BJ (cell line): ENCODE measurements at regions not wholly inside any gene's neighbourhood (a gene's known extent, or its start where the extent isn't known, plus 50 kb on each side); places are given as distances from the start of the nearest gene placed in this dataset.

ENCODE experiments used
- CTCF ChIA-PET: fragments of 350-600 bp; formaldehyde crosslinking; extraction: SDS; loops from one replicate; lab custom pipeline; 2021; ENCODE audit warnings: antibody characterized with exemption, inconsistent platforms; lab: Yijun Ruan, JAX
- POLR2A ChIA-PET: fragments of 300-600 bp; sonication (Branson Sonifier 250); formaldehyde crosslinking; extraction: SDS; loops from one replicate; lab custom pipeline; 2021; ENCODE audit warnings: antibody characterized with exemption; lab: Charles Lee
- DNase-seq: peaks from one replicate; pipeline ENCODE4 v3.0.0-alpha.2; 2011; ENCODE audit warnings: low read depth
- H3K27me3 ChIP-seq: 2 replicates; pipeline ENCODE4 v1.6.0; 2011; ENCODE audit warnings: low read length; ENCODE audit not compliant: control insufficient read depth, insufficient read depth
- H3K36me3 ChIP-seq: 2 replicates; pipeline ENCODE4 v1.5.1; 2011; ENCODE audit warnings: low read length; ENCODE audit not compliant: control insufficient read depth, insufficient read depth
- H3K4me3 ChIP-seq: 2 replicates; pipeline ENCODE4 v1.5.1; 2011; ENCODE audit warnings: low read depth, mild to moderate bottlenecking, control low read depth, low read length
- TF ChIP-seq, protein P1 (sequence below): IDR thresholded peaks from 2 replicates; pipeline ENCODE4 v1.5.1; 2011; ENCODE audit warnings: low read depth, mild to moderate bottlenecking, control low read depth, inconsistent platforms, low read length, moderate library complexity; ENCODE audit not compliant: insufficient read depth

- ChIA-PET POLR2A (no interaction called here), CTCF (no interaction called here)
- no peak for DNase-seq
- no peaks in the 10 kb centered on the region for H3K27me3 ChIP-seq
- H3K36me3 ChIP-seq = no peaks in the 10 kb centered on the region
- TF ChIP-seq, protein P1, sequence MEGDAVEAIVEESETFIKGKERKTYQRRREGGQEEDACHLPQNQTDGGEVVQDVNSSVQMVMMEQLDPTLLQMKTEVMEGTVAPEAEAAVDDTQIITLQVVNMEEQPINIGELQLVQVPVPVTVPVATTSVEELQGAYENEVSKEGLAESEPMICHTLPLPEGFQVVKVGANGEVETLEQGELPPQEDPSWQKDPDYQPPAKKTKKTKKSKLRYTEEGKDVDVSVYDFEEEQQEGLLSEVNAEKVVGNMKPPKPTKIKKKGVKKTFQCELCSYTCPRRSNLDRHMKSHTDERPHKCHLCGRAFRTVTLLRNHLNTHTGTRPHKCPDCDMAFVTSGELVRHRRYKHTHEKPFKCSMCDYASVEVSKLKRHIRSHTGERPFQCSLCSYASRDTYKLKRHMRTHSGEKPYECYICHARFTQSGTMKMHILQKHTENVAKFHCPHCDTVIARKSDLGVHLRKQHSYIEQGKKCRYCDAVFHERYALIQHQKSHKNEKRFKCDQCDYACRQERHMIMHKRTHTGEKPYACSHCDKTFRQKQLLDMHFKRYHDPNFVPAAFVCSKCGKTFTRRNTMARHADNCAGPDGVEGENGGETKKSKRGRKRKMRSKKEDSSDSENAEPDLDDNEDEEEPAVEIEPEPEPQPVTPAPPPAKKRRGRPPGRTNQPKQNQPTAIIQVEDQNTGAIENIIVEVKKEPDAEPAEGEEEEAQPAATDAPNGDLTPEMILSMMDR = no peak
- H3K4me3 ChIP-seq = no peak overlapping the region
These were observed 544.4 kb downstream of the DIPK2A start for GRCh38 chr3:144516026-144516425.

- H3K27me3 ChIP-seq = no peaks in the 10 kb centered on the region
- TF ChIP-seq, protein P1 = no peak
- ChIA-PET CTCF (no interaction called here), POLR2A (no interaction called here)
- no peak overlapping the region for H3K4me3 ChIP-seq
- no peak for DNase-seq
- H3K36me3 ChIP-seq = no peaks in the 10 kb centered on the region
These were observed 545.0 kb downstream of the DIPK2A start for GRCh38 chr3:144516589-144516988.

GRCh38 chr3:144521131-144521530 is 549.5 kb downstream of the DIPK2A start:
- no peak for DNase-seq
- TF ChIP-seq, protein P1 = no peak
- Histone ChIP-seq H3K36me3 (no peaks in the 10 kb centered on the region), H3K27me3 (no peaks in the 10 kb centered on the region), H3K4me3 (no peak overlapping the region)
- POLR2A ChIA-PET = no interaction called here
- CTCF ChIA-PET = no interaction called here

DNA sequence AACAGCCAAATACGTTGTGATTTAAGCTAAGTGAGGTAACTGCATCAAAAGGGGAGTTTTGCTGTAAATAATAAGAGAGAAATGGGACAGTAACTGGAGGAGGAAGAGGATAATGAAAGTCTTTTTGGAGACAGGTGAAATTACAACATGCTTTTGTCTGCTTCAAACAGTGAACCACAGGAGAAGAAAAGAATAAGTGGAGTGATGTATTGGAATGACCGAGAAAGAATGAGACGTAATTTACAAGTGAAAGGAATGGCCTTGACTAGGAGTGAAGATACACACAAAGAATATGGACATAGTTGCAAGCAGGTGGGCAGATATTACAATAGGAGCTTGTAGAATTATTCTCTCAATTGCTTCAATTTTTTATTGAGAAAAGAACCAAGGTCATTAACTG is 550.8 kb downstream of the DIPK2A start:
- TF ChIP-seq, protein P1 = no peak
- H3K27me3 ChIP-seq = no peaks in the 10 kb centered on the region
- no peak for DNase-seq
- H3K4me3 ChIP-seq = no peak overlapping the region
- no peaks in the 10 kb centered on the region for H3K36me3 ChIP-seq
- POLR2A ChIA-PET = no interaction called here
- CTCF ChIA-PET = no interaction called here

- ChIA-PET CTCF (no interaction called here), POLR2A (no interaction called here)
- Histone ChIP-seq H3K36me3 (no peaks in the 10 kb centered on the region), H3K4me3 (no peak overlapping the region), H3K27me3 (no peaks in the 10 kb centered on the region)
- DNase-seq = no peak
- TF ChIP-seq, protein P1 = no peak
These were observed 551.8 kb downstream of the DIPK2A start for GRCh38 chr3:144523396-144523795.
